H1 (cell line): ENCODE measurements at regions not wholly inside any gene's neighbourhood (a gene's known extent, or its start where the extent isn't known, plus 50 kb on each side); places are given as distances from the start of the nearest gene placed in this dataset.

Experiments used
- CTCF ChIA-PET: fragments of 300-600 bp; sonication (Branson Sonifier 250); formaldehyde crosslinking; loops from one replicate; lab custom pipeline; 2021; ENCODE audit not compliant: partially characterized antibody; lab: Charles Lee
- POLR2A ChIA-PET: fragments of 300-600 bp; sonication (Branson Sonifier 250); formaldehyde crosslinking; loops from one replicate; lab custom pipeline; 2021; ENCODE audit warnings: inconsistent platforms; ENCODE audit not compliant: partially characterized antibody; lab: Charles Lee
- DNase-seq, 2 experiments: peaks; one replicate each; pipeline versions ENCODE4 v3.0.0 to v3.0.0-alpha.2; 2010 to 2022; ENCODE audit warnings: low spot score in 2 of 2, low read depth in 1 of 2, mixed read lengths in 1 of 2
- FAIRE-seq: peaks from 2 replicates; lab custom pipeline; 2011; peaks lifted over from hg19 to GRCh38; lab: Jason Lieb, UNC
- H2AFZ ChIP-seq: 2 replicates; pipeline ENCODE4 v1.8.1; 2012; ENCODE audit warnings: low read length, inconsistent platforms
- H2AK5ac ChIP-seq: 2 replicates; pipeline ENCODE4 v1.6.1; 2013; ENCODE audit warnings: low read depth, low read length
- H2BK120ac ChIP-seq: replicated peaks from 2 replicates; pipeline ENCODE3; 2013; ENCODE audit warnings: low read depth, low read length, inconsistent platforms
- H2BK12ac ChIP-seq: 2 replicates; pipeline ENCODE4 v1.6.1; 2013; ENCODE audit warnings: low read depth, low read length
- H2BK15ac ChIP-seq: 2 replicates; pipeline ENCODE4 v1.6.1; 2013; ENCODE audit warnings: low read length
- H2BK20ac ChIP-seq: 2 replicates; pipeline ENCODE4 v1.6.1; 2013; ENCODE audit warnings: low read length
- H2BK5ac ChIP-seq: 2 replicates; pipeline ENCODE4 v1.6.1; 2013; ENCODE audit warnings: low read depth, low read length
- H3K14ac ChIP-seq: 2 replicates; pipeline ENCODE4 v1.6.1; 2013; ENCODE audit warnings: inconsistent platforms; ENCODE audit not compliant: insufficient read length
- H3K18ac ChIP-seq: 2 replicates; pipeline ENCODE4 v1.6.1; 2013; ENCODE audit warnings: low read length; ENCODE audit errors: extremely low read depth
- H3K23ac ChIP-seq: 2 replicates; pipeline ENCODE4 v1.6.1; 2013; ENCODE audit warnings: inconsistent platforms; ENCODE audit not compliant: insufficient read length
- H3K23me2 ChIP-seq: 2 replicates; pipeline ENCODE4 v1.6.1; 2013; ENCODE audit warnings: low read depth, low read length
- H3K27ac ChIP-seq: 2 replicates; pipeline ENCODE4 v1.6.1; 2011; ENCODE audit warnings: low read depth, low read length, inconsistent platforms
- H3K27me3 ChIP-seq, 4 experiments: replicated peaks in 1 of 4; 1 replicate in 1 of 4; 2 replicates in 3 of 4; pipeline versions ENCODE4 v1.6.1 to v1.8.1; 2011 to 2013; ENCODE audit warnings: low read length in 3 of 4, mild to moderate bottlenecking in 3 of 4, inconsistent platforms in 2 of 4, mixed read lengths in 2 of 4, moderate library complexity in 1 of 4; ENCODE audit not compliant: control insufficient read depth in 3 of 4, insufficient read depth in 3 of 4; ENCODE audit errors: extremely low read depth in 1 of 4
- H3K36me3 ChIP-seq, 4 experiments: 2 replicates each; pipeline versions ENCODE4 v1.6.1 to v1.8.1; 2011 to 2013; ENCODE audit warnings: mild to moderate bottlenecking in 4 of 4, low read length in 3 of 4, moderate library complexity in 2 of 4, control low read depth in 1 of 4, inconsistent platforms in 1 of 4; ENCODE audit not compliant: insufficient read depth in 4 of 4, control insufficient read depth in 2 of 4
- H3K4ac ChIP-seq: replicated peaks from 2 replicates; pipeline ENCODE3; 2013; ENCODE audit warnings: low read length, low read depth, mixed read lengths, inconsistent platforms; ENCODE audit not compliant: insufficient read length
- H3K4me1 ChIP-seq, 4 experiments: replicated peaks in 1 of 4; 1 replicate in 1 of 4; 2 replicates in 3 of 4; pipeline versions ENCODE4 v1.6.1 to v1.8.1; 2011 to 2013; ENCODE audit warnings: low read length in 3 of 4, inconsistent platforms in 2 of 4, mixed read lengths in 1 of 4; ENCODE audit not compliant: insufficient read depth in 4 of 4, control insufficient read depth in 3 of 4
- H3K4me2 ChIP-seq, 2 experiments: 2 replicates each; pipeline versions ENCODE4 v1.6.1 to v1.8.1; 2011 to 2013; ENCODE audit warnings: low read depth in 2 of 2, low read length in 2 of 2, control low read depth in 1 of 2, inconsistent platforms in 1 of 2, mild to moderate bottlenecking in 1 of 2; ENCODE audit not compliant: insufficient read depth in 1 of 2
- H3K4me3 ChIP-seq, 4 experiments: fragments of 200-600, 300-600 bp in 1 of 4; sonication (generic), shearing (Covaris generic), sonication (Bioruptor Twin) in 1 of 4; 2 replicates each; pipeline versions ENCODE4 v1.5.1 to v1.8.1; 2011 to 2016; ENCODE audit warnings: low read length in 4 of 4, low read depth in 3 of 4, control low read depth in 2 of 4, inconsistent platforms in 2 of 4, mild to moderate bottlenecking in 2 of 4, mixed read lengths in 1 of 4, moderate library complexity in 1 of 4; ENCODE audit not compliant: insufficient read depth in 2 of 4; ENCODE audit errors: extremely low read depth in 1 of 4
- H3K56ac ChIP-seq: replicated peaks from 2 replicates; pipeline ENCODE3; 2013; ENCODE audit warnings: low read depth, mild to moderate bottlenecking, mixed read lengths, low read length, inconsistent platforms; ENCODE audit not compliant: insufficient read length
- H3K79me1 ChIP-seq: 2 replicates; pipeline ENCODE4 v1.6.1; 2013; ENCODE audit warnings: low read depth, low read length, control low read depth
- H3K79me2 ChIP-seq, 2 experiments: 2 replicates each; pipeline versions ENCODE4 v1.6.1 to v1.8.1; 2012 to 2013; ENCODE audit warnings: low read length in 2 of 2, mild to moderate bottlenecking in 2 of 2, inconsistent platforms in 1 of 2; ENCODE audit not compliant: insufficient read depth in 2 of 2, control insufficient read depth in 1 of 2
- H3K9ac ChIP-seq, 4 experiments: replicated peaks in 1 of 4; 1 replicate in 1 of 4; 2 replicates in 3 of 4; pipeline versions ENCODE4 v1.6.1 to v1.8.1; 2011 to 2013; ENCODE audit warnings: low read depth in 3 of 4, low read length in 3 of 4, control low read depth in 2 of 4, mild to moderate bottlenecking in 2 of 4, moderate library complexity in 2 of 4, inconsistent platforms in 1 of 4; ENCODE audit errors: extremely low read depth in 1 of 4
- H3K9me3 ChIP-seq, 2 experiments: 2 replicates each; pipeline versions ENCODE4 v1.6.1 to v1.8.1; 2012 to 2013; ENCODE audit warnings: mild to moderate bottlenecking in 2 of 2, moderate library complexity in 2 of 2, control low read depth in 1 of 2, inconsistent platforms in 1 of 2, low read depth in 1 of 2, low read length in 1 of 2, mixed read lengths in 1 of 2; ENCODE audit not compliant: insufficient read depth in 2 of 2
- H4K20me1 ChIP-seq, 2 experiments: replicated peaks in 1 of 2; 2 replicates each; pipeline versions ENCODE3 to v1.8.1; 2011 to 2013; ENCODE audit warnings: inconsistent platforms in 2 of 2, low read length in 2 of 2, mild to moderate bottlenecking in 1 of 2; ENCODE audit not compliant: insufficient read depth in 2 of 2, control insufficient read depth in 1 of 2
- H4K5ac ChIP-seq: 2 replicates; pipeline ENCODE4 v1.6.1; 2013; ENCODE audit warnings: low read length, low read depth, mixed read lengths, inconsistent platforms; ENCODE audit not compliant: insufficient read length
- H4K8ac ChIP-seq: 2 replicates; pipeline ENCODE4 v1.8.0; 2013; ENCODE audit warnings: mild to moderate bottlenecking, moderate library complexity, low read length, inconsistent platforms; ENCODE audit not compliant: insufficient read depth; ENCODE audit errors: extremely low read depth
- H4K91ac ChIP-seq: replicated peaks from 2 replicates; pipeline ENCODE3; 2013; ENCODE audit warnings: low read length, mixed read lengths, inconsistent platforms; ENCODE audit not compliant: insufficient read length
- ATF3 ChIP-seq: IDR thresholded peaks from 2 replicates; pipeline ENCODE4 v1.6.1; 2011; ENCODE audit warnings: low read depth, mild to moderate bottlenecking, low read length; ENCODE audit not compliant: insufficient read depth
- CBX8 ChIP-seq: fragments of 300-800, 300-1000 bp; sonication (generic); IDR thresholded peaks from 2 replicates; pipeline ENCODE4 v1.7.1; 2016; ENCODE audit warnings: low read depth, low read length, borderline replicate concordance
- CEBPB ChIP-seq: IDR thresholded peaks from 2 replicates; pipeline ENCODE4 v1.6.1; 2012; ENCODE audit warnings: low read depth, low read length
- CHD1 ChIP-seq: IDR thresholded peaks from 2 replicates; pipeline ENCODE4 v1.6.1; 2012; ENCODE audit warnings: low read depth, low read length, improper control_type of control experiment
- JUN ChIP-seq: IDR thresholded peaks from 2 replicates; pipeline ENCODE4 v1.6.1; 2011; ENCODE audit warnings: low read depth, mild to moderate bottlenecking, improper control_type of control experiment, low read length
- JUND ChIP-seq: IDR thresholded peaks from 2 replicates; pipeline ENCODE4 v1.6.1; 2011; ENCODE audit warnings: mild to moderate bottlenecking, improper control_type of control experiment, low read length
- KDM5A ChIP-seq: fragments of 200-600 bp; IDR thresholded peaks from 2 replicates; pipeline ENCODE4 v1.7.1; 2012; ENCODE audit warnings: mild to moderate bottlenecking, low read length, inconsistent platforms, mixed read lengths
- MAFK ChIP-seq: IDR thresholded peaks from 2 replicates; pipeline ENCODE4 v1.6.1; 2012; ENCODE audit warnings: low read depth, mild to moderate bottlenecking, improper control_type of control experiment, low read length
- POLR2A ChIP-seq, 2 experiments: IDR thresholded peaks; 1 replicate in 1 of 2; 2 replicates in 1 of 2; pipeline ENCODE4 v1.6.1; 2011; ENCODE audit warnings: low read depth in 2 of 2, low read length in 2 of 2, mild to moderate bottlenecking in 2 of 2; ENCODE audit errors: control extremely low read depth in 1 of 2
- RBBP5 ChIP-seq: IDR thresholded peaks from 2 replicates; pipeline ENCODE4 v1.7.1; 2012; ENCODE audit warnings: low read depth, mild to moderate bottlenecking, inconsistent platforms, low read length, moderate library complexity, borderline replicate concordance
- RFX5 ChIP-seq: IDR thresholded peaks from 2 replicates; pipeline ENCODE4 v1.6.1; 2011; ENCODE audit warnings: low read depth, low read length, improper control_type of control experiment, borderline replicate concordance
- SP1 ChIP-seq: IDR thresholded peaks from 2 replicates; pipeline ENCODE4 v1.6.1; 2011; ENCODE audit warnings: low read depth, low read length
- SUZ12 ChIP-seq: fragments of 200-600 bp; sonication (generic); IDR thresholded peaks from 2 replicates; pipeline ENCODE4 v1.6.1; 2012; ENCODE audit warnings: mild to moderate bottlenecking, inconsistent platforms, low read length, moderate library complexity, mixed read lengths
- USF2 ChIP-seq: IDR thresholded peaks from 2 replicates; pipeline ENCODE4 v1.6.1; 2011; ENCODE audit warnings: low read length, improper control_type of control experiment
- ZNF274 ChIP-seq: IDR thresholded peaks from 2 replicates; pipeline ENCODE4 v1.7.0; 2012; ENCODE audit warnings: low read length, borderline replicate concordance; ENCODE audit errors: extremely low read depth
- WGBS, 2 experiments: shearing (Covaris generic) in 1 of 2; methylation state at CpG; one replicate each; pipeline versions ENCODE4 v1.1.6 to v1.1.7; 2013 to 2015; ENCODE audit warnings: low lambda C conversion rate in 2 of 2, mixed read lengths in 2 of 2, inconsistent platforms in 1 of 2, low coverage in 1 of 2, missing lambda C conversion rate in 1 of 2; ENCODE audit not compliant: insufficient replicate concordance in 2 of 2, insufficient coverage in 1 of 2, insufficient read length in 1 of 2; ENCODE audit errors: extremely low coverage in 1 of 2, missing lambda C conversion rate in 1 of 2; 5-methylcytosine and 5-hydroxymethylcytosine counted together

- Histone ChIP-seq H3K4ac (no peak overlapping the region), H3K79me1 (no peaks in the 10 kb centered on the region), H2AK5ac (no peak overlapping the region)
- TF ChIP-seq ZNF274: no peak
- no peak for TF ChIP-seq USF2
- no peak for TF ChIP-seq CEBPB
- no peak for TF ChIP-seq RFX5
- TF ChIP-seq POLR2A (IDR thresholded peaks at IDR 0.05; ENCODE audit: control extremely low read depth in 1 of 2, low read depth in 2 of 2, low read length in 2 of 2): no peak
- no peak for TF ChIP-seq ATF3
- TF ChIP-seq MAFK: no peak
- no peak for TF ChIP-seq CBX8
- TF ChIP-seq KDM5A: no peak
- TF ChIP-seq JUN: no peak
- no peak for TF ChIP-seq SP1
- TF ChIP-seq SUZ12: no peak
- TF ChIP-seq CHD1: no peak
- TF ChIP-seq JUND: no peak
- no peak for TF ChIP-seq RBBP5
Observed at GRCh38 chr11:39425226-39425625, 2034.2 kb downstream of the LRRC4C start.

More at GRCh38 chr11:39425226-39425625, 2034.2 kb downstream of the LRRC4C start:
- H3K9me3 ChIP-seq: no peaks in the 10 kb centered on the region
- no peak overlapping the region for H2BK12ac ChIP-seq
- H3K36me3 ChIP-seq: no peaks in the 10 kb centered on the region
- no peak overlapping the region for H3K18ac ChIP-seq
- H2AFZ ChIP-seq: no peak overlapping the region
- CTCF ChIA-PET: no interaction called here
- H2BK5ac ChIP-seq: no peak overlapping the region
- 91% methylated on average over 2 of the region's 2 CpGs; no CpG with 5 or more reads in 1 of the 2 experiments for WGBS, 2 experiments
- no peaks in the 10 kb centered on the region for H3K23me2 ChIP-seq
- H4K20me1 ChIP-seq: no peaks in the 10 kb centered on the region
- no peak overlapping the region for H4K91ac ChIP-seq
- no peak overlapping the region for H3K4me3 ChIP-seq
- DNase-seq (no peak), FAIRE-seq (no peak)
- H3K79me2 ChIP-seq: no peaks in the 10 kb centered on the region
- H4K8ac ChIP-seq: no peak overlapping the region
- H3K27ac ChIP-seq: no peak overlapping the region
- no peak overlapping the region for H2BK120ac ChIP-seq
- H3K56ac ChIP-seq: no peak overlapping the region
- no peak overlapping the region for H3K14ac ChIP-seq
- no peak overlapping the region for H2BK15ac ChIP-seq
- no peak overlapping the region for H3K23ac ChIP-seq
- POLR2A ChIA-PET: no interaction called here
- H4K5ac ChIP-seq: no peak overlapping the region
- no peaks in the 10 kb centered on the region for H3K27me3 ChIP-seq
- no peak overlapping the region for H3K4me2 ChIP-seq
- no peaks in the 10 kb centered on the region for H3K4me1 ChIP-seq
- H3K9ac ChIP-seq: no peak overlapping the region
- H2BK20ac ChIP-seq: no peak overlapping the region
